ENCODE measurements at regions not wholly inside any gene's neighbourhood (a gene's known extent, or its start where the extent isn't known, plus 50 kb on each side); places are given as distances from the start of the nearest gene placed in this dataset.

DNA sequence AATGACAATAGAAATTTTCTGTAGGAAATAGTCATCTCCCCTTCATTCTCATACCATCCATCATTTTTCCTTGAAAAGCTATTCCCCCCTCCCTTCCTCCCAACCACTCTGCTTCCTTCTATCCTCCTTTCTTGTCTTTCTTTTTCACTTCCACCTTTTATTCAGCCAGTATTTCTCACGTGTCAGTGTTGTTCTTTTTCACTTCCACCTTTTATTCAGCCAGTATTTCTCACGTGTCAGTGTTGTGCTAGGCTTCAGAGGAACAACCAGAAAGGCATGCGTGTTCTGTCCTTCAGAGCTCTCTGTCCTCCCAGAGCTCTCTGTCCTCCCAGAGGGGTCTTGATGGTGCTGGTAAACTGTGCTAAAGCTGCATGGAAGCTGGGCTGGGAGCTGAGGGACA lies 419.6 kb downstream of the GADD45G start:
- no peaks in the 10 kb centered on the region for H3K79me1 ChIP-seq (ENCODE audit: low read depth, low read length)
- no peak overlapping the region for H3K4me2 ChIP-seq (ENCODE audit: insufficient read depth in 1 of 2, low read depth in 2 of 2, low read length in 2 of 2)
- H2BK12ac ChIP-seq (ENCODE audit: low read depth, low read length), result no peak overlapping the region
- ChIA-PET CTCF (ENCODE audit: partially characterized antibody) (interaction anchor here (0.9 to 2.1 kb wide), 11 partner anchors 10 to 405 kb away, joined by 3 to 6 read pairs (median 3); no protein-coding TSS in a partner anchor), POLR2A (ENCODE audit: partially characterized antibody) (no interaction called here)
- FAIRE-seq, result no peak
- H2BK120ac ChIP-seq (replicated peaks; ENCODE audit: low read depth, low read length), result no peak overlapping the region
- H3K18ac ChIP-seq (ENCODE audit: extremely low read depth, low read length), result no peak overlapping the region
- no peak for DNase-seq (ENCODE audit: low read depth in 1 of 2, low spot score in 2 of 2)
- no peaks in the 10 kb centered on the region for H3K9me3 ChIP-seq (ENCODE audit: insufficient read depth in 2 of 2, low read depth in 1 of 2, low read length in 1 of 2)
- H3K4me3 ChIP-seq (ENCODE audit: extremely low read depth in 1 of 4, insufficient read depth in 2 of 4, low read depth in 3 of 4, low read length in 4 of 4), result no peak overlapping the region
- H3K27ac ChIP-seq (ENCODE audit: low read depth, low read length), result no peak overlapping the region
- H3K14ac ChIP-seq (ENCODE audit: insufficient read length), result no peak overlapping the region
- no peak overlapping the region for H4K91ac ChIP-seq (replicated peaks; ENCODE audit: insufficient read length, low read length)
- H3K23me2 ChIP-seq (ENCODE audit: low read depth, low read length), result no peaks in the 10 kb centered on the region
- 77% methylated on average over 3 of the region's 3 CpGs; no CpG with 5 or more reads in 1 of the 2 experiments for WGBS, 2 experiments (ENCODE audit: extremely low coverage in 1 of 2, insufficient coverage in 1 of 2, insufficient read length in 1 of 2, insufficient replicate concordance in 2 of 2, low coverage in 1 of 2, low lambda C conversion rate in 2 of 2, missing lambda C conversion rate in 1 of 2)
- H4K20me1 ChIP-seq (replicated peaks in 1 of 2; ENCODE audit: control insufficient read depth in 1 of 2, insufficient read depth in 2 of 2, low read length in 2 of 2), result no peaks in the 10 kb centered on the region
- no peaks in the 10 kb centered on the region for H3K79me2 ChIP-seq (ENCODE audit: control insufficient read depth in 1 of 2, insufficient read depth in 2 of 2, low read length in 2 of 2)
- TF ChIP-seq JUND (IDR thresholded peaks at IDR 0.05; ENCODE audit: low read length) (no peak), RFX5 (IDR thresholded peaks at IDR 0.05; ENCODE audit: borderline replicate concordance, low read depth, low read length) (no peak), TAF7 (optimal IDR thresholded peaks at IDR 0.05; ENCODE audit: borderline replicate concordance, low read depth, low read length) (no peak), POLR2AphosphoS5 (IDR thresholded peaks at IDR 0.05; ENCODE audit: low read depth, low read length) (no peak), EGR1 (IDR thresholded peaks at IDR 0.05; ENCODE audit: borderline replicate concordance, low read depth, low read length) (no peak), KDM1A (IDR thresholded peaks at IDR 0.05; ENCODE audit: borderline replicate concordance, low read length) (no peak), HDAC6 (IDR thresholded peaks at IDR 0.05; ENCODE audit: low read depth, low read length) (no peak), POU5F1 (IDR thresholded peaks at IDR 0.05; ENCODE audit: low read depth, low read length) (no peak), SP1 (IDR thresholded peaks at IDR 0.05; ENCODE audit: low read depth, low read length) (no peak), GTF2F1 (IDR thresholded peaks at IDR 0.05; ENCODE audit: borderline replicate concordance, low read depth, low read length) (no peak), SP2 (IDR thresholded peaks at IDR 0.05; ENCODE audit: low read length) (no peak), RNF2 (IDR thresholded peaks at IDR 0.05; ENCODE audit: borderline replicate concordance, low read depth, low read length, missing control alignments, poor library complexity, severe bottlenecking) (no peak), TEAD4 (IDR thresholded peaks at IDR 0.05; ENCODE audit: low read depth, low read length) (no peak)
- no peak overlapping the region for H3K56ac ChIP-seq (replicated peaks; ENCODE audit: insufficient read length, low read depth, low read length)
- H2BK20ac ChIP-seq (ENCODE audit: low read length), result no peak overlapping the region
- peaks cover 0 to 13% (median 7%) of the 10 kb centered on the region in 4 experiments; a peak in 6 of 7 replicates for H3K4me1 ChIP-seq (replicated peaks in 1 of 4; ENCODE audit: control insufficient read depth in 3 of 4, insufficient read depth in 4 of 4, low read length in 3 of 4)
- H2BK15ac ChIP-seq (ENCODE audit: low read length), result no peak overlapping the region; the same call in 1 of the 2 replicates
- H3K27me3 ChIP-seq (replicated peaks in 1 of 4; ENCODE audit: control insufficient read depth in 3 of 4, extremely low read depth in 1 of 4, insufficient read depth in 3 of 4, low read length in 3 of 4), result no peaks in the 10 kb centered on the region; a peak in 1 of 7 replicates
- H2AK5ac ChIP-seq (ENCODE audit: low read depth, low read length), result no peak overlapping the region
- H2BK5ac ChIP-seq (ENCODE audit: low read depth, low read length), result no peak overlapping the region
- no peak overlapping the region for H2AFZ ChIP-seq (ENCODE audit: low read length)
- H3K36me3 ChIP-seq (ENCODE audit: control insufficient read depth in 2 of 4, insufficient read depth in 4 of 4, low read length in 3 of 4), result no peaks in the 10 kb centered on the region
- no peak overlapping the region for H3K23ac ChIP-seq (ENCODE audit: insufficient read length)
- H4K8ac ChIP-seq (ENCODE audit: extremely low read depth, insufficient read depth, low read length), result no peak overlapping the region
- H3K4ac ChIP-seq (replicated peaks; ENCODE audit: insufficient read length, low read depth, low read length), result no peak overlapping the region
- H3K9ac ChIP-seq (replicated peaks in 1 of 4; ENCODE audit: extremely low read depth in 1 of 4, low read depth in 3 of 4, low read length in 3 of 4), result no peak overlapping the region
- no peak overlapping the region for H4K5ac ChIP-seq (ENCODE audit: insufficient read length, low read depth, low read length)

Data from H1 (cell line).